Anterior cingulate cortex (tissue), 58 donors: ENCODE measurements at regions not wholly inside any gene's neighbourhood (a gene's known extent, or its start where the extent isn't known, plus 50 kb on each side); places are given as distances from the start of the nearest gene placed in this dataset.
A peak's percentile ranks its signal among the peaks of the same experiment; 100 is the strongest.

Experiments
- DNase-seq, 58 donors: peaks; one replicate each; lab custom pipeline; 2025; lab: John Stamatoyannopoulos, UW

GRCh38 chrX:7240929-7241328 lies 93.0 kb upstream of the PUDP start:
- DNase-seq: no peak

GRCh38 chrX:7235071-7235470 lies 87.1 kb upstream of the PUDP start:
- DNase-seq: no peak

DNA sequence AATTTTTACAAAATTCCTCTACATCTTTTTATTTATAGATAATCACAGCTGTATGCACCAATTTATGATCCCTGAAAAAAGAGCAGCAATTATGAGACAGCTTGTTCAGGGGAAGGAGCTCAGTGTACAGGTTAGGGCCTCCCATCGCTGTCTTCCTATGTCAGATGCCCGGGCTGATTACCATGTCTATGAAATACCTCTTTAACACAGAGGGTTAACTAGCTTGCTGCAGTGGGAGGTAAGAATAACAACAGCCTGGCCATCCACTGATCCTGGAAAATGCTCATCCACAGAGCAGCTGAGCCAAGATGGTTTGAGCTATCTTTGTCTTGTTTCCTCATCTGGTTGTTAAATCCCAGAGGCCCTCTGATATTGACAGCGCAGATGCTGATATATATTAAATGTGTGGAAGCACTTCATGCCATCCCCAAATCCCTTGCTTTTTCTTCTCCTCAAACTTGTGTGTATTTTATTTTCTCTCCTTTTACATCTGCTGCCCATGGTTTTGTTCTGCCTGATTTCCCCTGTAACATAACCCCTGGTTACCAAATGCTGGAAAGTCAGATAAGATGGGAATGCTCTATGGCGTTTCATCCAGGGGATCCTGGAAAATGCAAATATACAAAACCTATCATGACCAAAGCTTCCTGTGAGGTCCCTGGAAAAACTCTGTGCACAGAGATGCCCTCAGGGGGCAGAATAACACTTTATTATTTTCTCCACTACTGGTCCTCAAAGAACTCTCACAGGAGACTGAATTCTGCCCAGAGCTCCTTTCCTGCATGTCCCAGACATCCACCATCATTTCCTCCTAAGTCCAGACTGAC lies 85.8 kb upstream of the PUDP start:
- DNase-seq: no peak

DNA sequence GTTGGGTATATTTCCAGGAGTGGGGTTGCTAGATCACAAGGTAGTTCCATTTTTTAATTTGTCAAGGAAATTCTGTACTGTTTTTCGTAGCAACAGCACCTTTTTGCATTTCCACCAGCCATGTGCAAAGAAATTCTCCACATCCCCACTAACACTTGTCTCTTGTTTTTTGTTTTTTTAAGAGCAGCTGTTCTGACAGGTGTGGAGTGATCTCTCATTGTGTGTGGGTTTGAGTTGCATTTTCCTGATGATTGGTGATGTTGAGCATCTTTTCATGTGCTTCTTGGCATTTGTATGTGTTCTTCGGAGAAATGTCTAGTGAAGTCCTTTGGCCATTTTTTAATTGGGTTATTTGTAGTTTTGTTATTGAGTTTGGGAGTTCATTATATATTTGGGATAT lies 80.3 kb upstream of the PUDP start:
- DNase-seq: no peak

DNA sequence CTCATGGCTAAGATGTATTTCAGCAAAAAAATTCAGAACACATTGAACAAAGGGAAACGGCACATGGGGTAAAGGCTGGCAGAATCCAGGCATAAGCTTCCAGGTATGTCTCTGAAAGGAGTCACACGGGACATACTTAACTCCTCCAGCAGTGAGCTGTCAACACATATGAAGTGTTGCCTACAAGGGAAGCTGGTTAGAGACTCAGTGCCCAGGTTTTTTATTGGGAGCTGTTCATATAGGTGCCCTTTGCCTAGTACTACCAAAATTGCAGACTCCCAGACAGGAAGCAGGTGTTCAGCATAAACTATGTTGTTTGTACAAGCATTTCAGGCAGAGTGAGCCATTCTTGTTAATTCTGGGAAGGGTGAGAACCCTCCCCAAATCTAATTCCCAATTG lies 77.4 kb upstream of the PUDP start:
- DNase-seq: peak in 2 of 58 donors; percentile 17 to 19

- no peak for DNase-seq
Measured at GRCh38 chrX:7223271-7223670, 75.3 kb upstream of the PUDP start.

- no peak for DNase-seq
Measured at GRCh38 chrX:7220121-7220520, 72.2 kb upstream of the PUDP start.

DNA sequence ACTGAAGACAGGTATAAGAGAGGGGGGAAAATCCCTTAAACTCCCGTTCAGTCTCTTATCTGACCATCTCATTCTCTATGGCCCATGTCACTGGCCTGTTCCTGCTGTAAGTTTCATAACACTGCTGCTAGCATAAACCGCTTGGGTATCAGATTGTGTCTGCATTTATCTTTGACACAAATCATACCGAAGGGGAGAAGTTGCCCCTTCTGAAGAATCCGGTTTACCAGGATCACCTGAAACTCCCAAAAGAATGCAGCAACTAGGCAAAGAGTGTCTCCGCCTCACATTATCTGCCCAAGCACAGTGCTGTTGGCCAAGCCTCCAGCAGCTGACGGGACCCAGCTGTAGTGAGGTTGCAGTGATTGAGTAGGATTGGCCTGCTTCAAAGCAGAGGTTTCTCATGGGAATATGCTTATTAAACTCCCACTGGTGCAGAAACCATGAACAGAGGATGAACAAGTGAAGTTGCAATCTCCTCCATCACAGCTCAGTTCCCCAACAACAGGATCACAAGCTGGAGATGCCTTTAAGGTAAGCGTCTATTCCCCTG lies 71.3 kb upstream of the PUDP start:
- DNase-seq: no peak

DNA sequence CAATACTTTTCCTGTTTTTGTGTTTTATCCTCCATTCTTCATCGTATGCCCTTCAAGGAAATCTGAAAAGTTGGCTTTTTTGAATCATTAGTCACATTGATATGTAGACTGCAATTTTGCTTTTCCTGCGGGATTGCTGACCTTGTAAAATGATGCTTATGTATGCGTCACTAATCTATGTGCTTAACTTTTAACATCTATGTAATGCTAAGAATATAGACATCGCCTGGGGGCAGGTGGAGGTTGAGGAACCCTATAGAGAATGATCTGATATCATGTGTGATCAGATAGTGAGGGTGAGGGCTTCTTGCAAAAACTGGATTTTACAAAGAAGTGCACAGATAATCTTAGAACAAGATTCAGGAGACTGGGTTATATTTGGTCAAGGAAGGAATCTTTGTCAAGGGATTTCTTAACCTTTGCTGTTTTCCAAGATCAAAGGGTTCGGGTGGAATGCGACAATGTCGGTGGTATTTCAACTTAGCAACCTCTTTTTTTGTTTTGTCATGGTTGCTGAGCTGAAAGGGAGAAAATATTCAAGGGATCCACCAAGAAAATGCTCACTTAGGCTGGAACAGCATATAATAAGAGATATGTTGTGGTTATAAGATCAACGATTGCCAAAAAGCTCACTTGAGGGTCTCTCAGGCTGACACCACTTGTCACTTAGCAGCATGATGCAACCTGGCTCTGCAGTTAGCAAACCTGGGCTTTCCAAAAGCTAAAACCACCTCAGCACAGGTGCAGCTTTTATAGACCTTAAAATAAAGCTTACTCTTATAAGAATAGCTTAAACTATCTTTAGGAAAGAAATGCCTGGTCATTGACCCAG lies 70.6 kb upstream of the PUDP start:
- DNase-seq: no peak

GRCh38 chrX:7216981-7217587 lies 69.1 kb upstream of the PUDP start:
- DNase-seq: no peak

- no peak for DNase-seq
Measured at GRCh38 chrX:7215842-7216241, 67.9 kb upstream of the PUDP start.

GRCh38 chrX:7214251-7214650 lies 66.3 kb upstream of the PUDP start:
- no peak for DNase-seq

- DNase-seq: no peak
Measured at GRCh38 chrX:7205037-7205577, 57.2 kb upstream of the PUDP start.

DNA sequence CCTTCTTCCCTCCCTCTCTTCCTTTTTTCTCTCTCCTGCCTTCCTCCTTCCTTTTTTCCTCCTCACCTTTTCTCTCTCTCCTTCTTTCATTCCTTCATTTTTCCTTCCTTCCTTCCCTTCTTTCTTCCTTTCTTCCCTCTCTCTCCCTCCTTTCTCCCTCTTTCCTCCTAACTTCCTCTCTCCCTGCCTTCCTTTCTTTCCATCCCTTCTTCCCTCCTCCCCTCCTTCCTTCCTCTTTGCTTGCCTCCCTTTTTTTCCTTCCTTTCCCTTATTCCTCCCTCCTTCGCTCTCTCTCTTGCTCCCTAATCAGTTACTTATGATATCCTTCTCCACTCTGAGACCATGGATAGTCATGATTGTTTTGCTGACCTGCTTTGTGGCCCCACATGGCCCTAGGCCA lies 56.7 kb upstream of the PUDP start:
- no peak for DNase-seq

- DNase-seq: no peak
Measured at GRCh38 chrX:7202206-7202605, 54.3 kb upstream of the PUDP start.

DNA sequence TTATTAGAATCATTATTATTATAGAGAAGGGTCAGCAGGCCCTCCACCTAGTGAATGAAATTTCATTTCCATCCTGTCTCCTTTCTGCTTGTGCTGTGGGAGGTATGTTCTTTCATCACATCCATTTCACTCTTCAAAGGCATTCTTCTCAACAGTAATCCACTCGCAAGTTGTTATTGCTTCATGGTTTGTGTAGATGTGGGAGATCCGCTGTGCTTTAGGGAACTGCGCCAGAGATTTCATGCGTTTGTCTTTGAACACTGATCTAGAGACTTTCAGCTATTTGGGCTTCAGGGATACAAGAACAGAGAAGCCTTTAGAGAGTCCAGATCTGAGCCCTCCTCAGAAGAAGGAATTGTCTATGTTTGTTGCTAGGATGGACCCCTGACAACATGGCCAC lies 53.5 kb upstream of the PUDP start:
- no peak for DNase-seq

- no peak for DNase-seq
Measured at GRCh38 chrX:7198499-7198898, 50.5 kb upstream of the PUDP start.
